ENCODE measurements at regions not wholly inside any gene's neighbourhood (a gene's known extent, or its start where the extent isn't known, plus 50 kb on each side); places are given as distances from the start of the nearest gene placed in this dataset.
"Not testable (repeated sequence)": the region's sequence is repeated elsewhere in the genome, so short reads cannot be mapped to it uniquely, and the experiment has no call there.

DNA sequence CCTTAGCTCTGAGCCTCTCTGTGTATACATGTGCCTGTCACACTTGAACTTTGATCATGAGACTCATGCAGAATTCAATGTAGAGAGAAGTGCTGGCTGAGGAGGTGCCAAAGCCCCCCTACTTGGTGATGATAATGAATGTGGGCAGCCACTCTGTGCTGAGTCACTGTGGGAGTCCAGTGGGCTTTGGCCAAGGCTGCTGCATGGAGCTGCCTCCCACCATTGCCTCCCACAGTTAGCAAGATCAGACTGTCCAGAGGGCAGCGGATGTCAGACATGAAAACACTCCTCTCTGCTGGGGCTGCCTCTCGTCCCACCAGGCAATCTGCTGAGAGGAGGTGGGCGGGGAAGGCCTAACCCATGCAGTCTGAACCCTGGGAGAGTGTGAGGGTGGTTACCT is 180.3 kb downstream of the SH2D4B start:
- DNase-seq (ENCODE audit: low read depth in 1 of 2, low spot score in 1 of 2) = no peak
- peaks cover 4% of the 10 kb centered on the region for H3K27me3 ChIP-seq (ENCODE audit: insufficient read depth, poor library complexity, severe bottlenecking)
- H3K4me3 ChIP-seq (replicated peaks; ENCODE audit: insufficient read depth, low read length) = no peak overlapping the region
- H3K27ac ChIP-seq (replicated peaks) = no peak overlapping the region
- no peak for TF ChIP-seq SPI1 (IDR thresholded peaks at IDR 0.05; ENCODE audit: borderline replicate concordance, low read depth)
- TF ChIP-seq GABPA (IDR thresholded peaks at IDR 0.05; ENCODE audit: low read depth) = no peak
- TF ChIP-seq POLR2AphosphoS5 (IDR thresholded peaks at IDR 0.05; ENCODE audit: low read depth) = no peak
- TF ChIP-seq, protein P1, sequence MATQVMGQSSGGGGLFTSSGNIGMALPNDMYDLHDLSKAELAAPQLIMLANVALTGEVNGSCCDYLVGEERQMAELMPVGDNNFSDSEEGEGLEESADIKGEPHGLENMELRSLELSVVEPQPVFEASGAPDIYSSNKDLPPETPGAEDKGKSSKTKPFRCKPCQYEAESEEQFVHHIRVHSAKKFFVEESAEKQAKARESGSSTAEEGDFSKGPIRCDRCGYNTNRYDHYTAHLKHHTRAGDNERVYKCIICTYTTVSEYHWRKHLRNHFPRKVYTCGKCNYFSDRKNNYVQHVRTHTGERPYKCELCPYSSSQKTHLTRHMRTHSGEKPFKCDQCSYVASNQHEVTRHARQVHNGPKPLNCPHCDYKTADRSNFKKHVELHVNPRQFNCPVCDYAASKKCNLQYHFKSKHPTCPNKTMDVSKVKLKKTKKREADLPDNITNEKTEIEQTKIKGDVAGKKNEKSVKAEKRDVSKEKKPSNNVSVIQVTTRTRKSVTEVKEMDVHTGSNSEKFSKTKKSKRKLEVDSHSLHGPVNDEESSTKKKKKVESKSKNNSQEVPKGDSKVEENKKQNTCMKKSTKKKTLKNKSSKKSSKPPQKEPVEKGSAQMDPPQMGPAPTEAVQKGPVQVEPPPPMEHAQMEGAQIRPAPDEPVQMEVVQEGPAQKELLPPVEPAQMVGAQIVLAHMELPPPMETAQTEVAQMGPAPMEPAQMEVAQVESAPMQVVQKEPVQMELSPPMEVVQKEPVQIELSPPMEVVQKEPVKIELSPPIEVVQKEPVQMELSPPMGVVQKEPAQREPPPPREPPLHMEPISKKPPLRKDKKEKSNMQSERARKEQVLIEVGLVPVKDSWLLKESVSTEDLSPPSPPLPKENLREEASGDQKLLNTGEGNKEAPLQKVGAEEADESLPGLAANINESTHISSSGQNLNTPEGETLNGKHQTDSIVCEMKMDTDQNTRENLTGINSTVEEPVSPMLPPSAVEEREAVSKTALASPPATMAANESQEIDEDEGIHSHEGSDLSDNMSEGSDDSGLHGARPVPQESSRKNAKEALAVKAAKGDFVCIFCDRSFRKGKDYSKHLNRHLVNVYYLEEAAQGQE (IDR thresholded peaks at IDR 0.05; ENCODE audit: insufficient replicate concordance, low read depth) = no peak
- TF ChIP-seq, protein P2, sequence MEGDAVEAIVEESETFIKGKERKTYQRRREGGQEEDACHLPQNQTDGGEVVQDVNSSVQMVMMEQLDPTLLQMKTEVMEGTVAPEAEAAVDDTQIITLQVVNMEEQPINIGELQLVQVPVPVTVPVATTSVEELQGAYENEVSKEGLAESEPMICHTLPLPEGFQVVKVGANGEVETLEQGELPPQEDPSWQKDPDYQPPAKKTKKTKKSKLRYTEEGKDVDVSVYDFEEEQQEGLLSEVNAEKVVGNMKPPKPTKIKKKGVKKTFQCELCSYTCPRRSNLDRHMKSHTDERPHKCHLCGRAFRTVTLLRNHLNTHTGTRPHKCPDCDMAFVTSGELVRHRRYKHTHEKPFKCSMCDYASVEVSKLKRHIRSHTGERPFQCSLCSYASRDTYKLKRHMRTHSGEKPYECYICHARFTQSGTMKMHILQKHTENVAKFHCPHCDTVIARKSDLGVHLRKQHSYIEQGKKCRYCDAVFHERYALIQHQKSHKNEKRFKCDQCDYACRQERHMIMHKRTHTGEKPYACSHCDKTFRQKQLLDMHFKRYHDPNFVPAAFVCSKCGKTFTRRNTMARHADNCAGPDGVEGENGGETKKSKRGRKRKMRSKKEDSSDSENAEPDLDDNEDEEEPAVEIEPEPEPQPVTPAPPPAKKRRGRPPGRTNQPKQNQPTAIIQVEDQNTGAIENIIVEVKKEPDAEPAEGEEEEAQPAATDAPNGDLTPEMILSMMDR (IDR thresholded peaks at IDR 0.05; ENCODE audit: insufficient read depth, low read length) = no peak

DNA sequence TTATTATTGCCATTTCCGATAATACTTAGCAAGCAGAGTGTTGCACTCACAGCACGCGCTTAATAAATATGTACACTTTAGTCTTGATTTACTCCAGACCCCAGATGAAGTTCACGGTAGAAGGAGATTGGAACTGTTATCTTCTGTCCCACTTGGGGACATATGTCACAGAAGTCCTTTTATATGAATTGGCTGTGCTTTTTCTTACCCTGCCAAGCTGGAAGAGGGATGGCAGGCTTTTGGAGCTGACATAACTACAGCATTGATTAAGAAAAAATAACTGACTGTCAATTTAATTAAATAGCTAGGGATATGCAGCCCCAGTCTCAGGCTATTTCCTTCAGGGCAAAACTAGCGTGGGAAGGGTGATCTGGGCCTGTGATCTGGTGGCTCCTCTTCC is 182.2 kb downstream of the SH2D4B start:
- Histone ChIP-seq H3K27ac (replicated peaks) (no peak overlapping the region), H3K4me3 (replicated peaks; ENCODE audit: insufficient read depth, low read length) (no peak overlapping the region), H3K27me3 (ENCODE audit: insufficient read depth, poor library complexity, severe bottlenecking) (no peaks in the 10 kb centered on the region)
- DNase-seq (ENCODE audit: low read depth in 1 of 2, low spot score in 1 of 2) = no peak
- TF ChIP-seq, protein P1 (IDR thresholded peaks at IDR 0.05; ENCODE audit: insufficient replicate concordance, low read depth) = no peak
- TF ChIP-seq POLR2AphosphoS5 (IDR thresholded peaks at IDR 0.05; ENCODE audit: low read depth) (no peak), GABPA (IDR thresholded peaks at IDR 0.05; ENCODE audit: low read depth) (no peak), SPI1 (IDR thresholded peaks at IDR 0.05; ENCODE audit: borderline replicate concordance, low read depth) (no peak)
- TF ChIP-seq, protein P2 (IDR thresholded peaks at IDR 0.05; ENCODE audit: insufficient read depth, low read length) = no peak

DNA sequence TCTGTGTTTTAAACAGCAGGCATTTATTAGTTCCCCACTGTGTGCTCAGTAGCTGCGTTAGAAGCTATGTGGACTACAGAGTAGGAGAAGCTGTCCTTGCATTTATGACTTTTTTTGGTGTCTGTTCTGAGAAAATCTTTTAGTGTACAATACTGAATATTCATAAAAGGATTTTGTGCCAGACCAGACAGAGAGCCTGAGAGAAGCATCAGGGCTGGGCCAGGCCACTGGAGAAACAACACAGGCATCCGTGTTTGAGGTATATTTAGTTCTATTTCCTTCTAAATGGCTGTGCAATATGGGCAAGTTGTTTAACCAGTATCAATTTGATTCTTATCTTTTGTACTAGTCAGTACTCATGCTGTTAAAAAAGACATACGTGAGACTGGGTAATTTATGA is 182.8 kb downstream of the SH2D4B start:
- TF ChIP-seq POLR2AphosphoS5 (IDR thresholded peaks at IDR 0.05; ENCODE audit: low read depth) (no peak), SPI1 (IDR thresholded peaks at IDR 0.05; ENCODE audit: borderline replicate concordance, low read depth) (no peak), GABPA (IDR thresholded peaks at IDR 0.05; ENCODE audit: low read depth) (no peak)
- TF ChIP-seq, protein P1 (IDR thresholded peaks at IDR 0.05; ENCODE audit: insufficient replicate concordance, low read depth) = no peak
- TF ChIP-seq, protein P2 (IDR thresholded peaks at IDR 0.05; ENCODE audit: insufficient read depth, low read length) = no peak
- no peak overlapping the region for H3K27ac ChIP-seq (replicated peaks)
- DNase-seq (ENCODE audit: low read depth in 1 of 2, low spot score in 1 of 2) = no peak
- no peaks in the 10 kb centered on the region for H3K27me3 ChIP-seq (ENCODE audit: insufficient read depth, poor library complexity, severe bottlenecking)
- H3K4me3 ChIP-seq (replicated peaks; ENCODE audit: insufficient read depth, low read length) = no peak overlapping the region

DNA sequence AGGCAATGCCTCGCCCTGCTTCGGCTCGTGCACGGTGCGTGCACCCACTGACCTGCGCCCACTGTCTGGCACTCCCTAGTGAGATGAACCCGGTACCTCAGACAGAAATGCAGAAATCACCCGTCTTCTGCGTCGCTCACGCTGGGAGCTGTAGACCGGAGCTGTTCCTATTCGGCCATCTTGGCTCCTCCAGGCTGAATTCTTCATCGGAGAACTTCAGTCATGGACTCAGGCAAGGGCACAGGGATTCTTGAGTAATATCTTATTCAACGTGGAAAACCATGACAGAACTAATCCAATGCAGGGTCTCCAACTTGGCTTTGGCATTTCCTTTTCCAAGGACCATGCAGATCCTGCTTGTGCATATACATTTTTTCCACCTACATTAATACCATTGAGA is 190.7 kb downstream of the SH2D4B start:
- not testable (repeated sequence) for H3K27me3 ChIP-seq (ENCODE audit: insufficient read depth, poor library complexity, severe bottlenecking); DNase-seq (ENCODE audit: low read depth in 1 of 2, low spot score in 1 of 2); H3K4me3 ChIP-seq (replicated peaks; ENCODE audit: insufficient read depth, low read length); H3K27ac ChIP-seq (replicated peaks)

Measured in HL-60 (cell line).